Skeletal muscle cell (primary cell): ENCODE measurements at regions not wholly inside any gene's neighbourhood (a gene's known extent, or its start where the extent isn't known, plus 50 kb on each side); places are given as distances from the start of the nearest gene placed in this dataset.
"Not testable (repeated sequence)": the region's sequence is repeated elsewhere in the genome, so short reads cannot be mapped to it uniquely, and the experiment has no call there.

Experiments
- DNase-seq: peaks from one replicate; pipeline ENCODE4 v3.0.0-alpha.2; 2010; ENCODE audit warnings: low read depth
- H3K4me3 ChIP-seq: 2 replicates; pipeline ENCODE4 v1.5.1; 2011; ENCODE audit warnings: low read depth, mild to moderate bottlenecking, control low read depth, low read length, moderate library complexity

- no peak overlapping the region for H3K4me3 ChIP-seq
- no peak for DNase-seq
Measured at GRCh38 chrX:122092360-122092759, 1045.0 kb downstream of the GLUD2 start.

- H3K4me3 ChIP-seq, result no peak overlapping the region
- no peak for DNase-seq
Measured at GRCh38 chrX:122092978-122093377, 1045.6 kb downstream of the GLUD2 start.

- H3K4me3 ChIP-seq, result no peak overlapping the region
- peak; percentile 73 for DNase-seq
Measured at GRCh38 chrX:122094611-122095010, 1047.2 kb downstream of the GLUD2 start.

- no peak overlapping the region for H3K4me3 ChIP-seq
- no peak for DNase-seq
Measured at GRCh38 chrX:122113376-122113775, 1066.0 kb downstream of the GLUD2 start.

GRCh38 chrX:122113896-122114295 is 1066.5 kb downstream of the GLUD2 start:
- no peak for DNase-seq
- no peak overlapping the region for H3K4me3 ChIP-seq

GRCh38 chrX:122115604-122116003 is 1068.2 kb downstream of the GLUD2 start:
- DNase-seq, result no peak

GRCh38 chrX:122119361-122119760 is 1064.7 kb upstream of the GRIA3 start:
- no peak overlapping the region for H3K4me3 ChIP-seq
- DNase-seq, result no peak

More at GRCh38 chrX:122115604-122116003, 1068.2 kb downstream of the GLUD2 start:
- H3K4me3 ChIP-seq, result no peak overlapping the region

- DNase-seq, result no peak
- no peak overlapping the region for H3K4me3 ChIP-seq
Measured at GRCh38 chrX:122122274-122122673, 1061.8 kb upstream of the GRIA3 start.

- no peak overlapping the region for H3K4me3 ChIP-seq
- DNase-seq, result no peak
Measured at GRCh38 chrX:122133478-122133877, 1050.6 kb upstream of the GRIA3 start.

GRCh38 chrX:122134291-122134690 is 1049.8 kb upstream of the GRIA3 start:
- DNase-seq, result no peak
- no peak overlapping the region for H3K4me3 ChIP-seq

- DNase-seq, result no peak
Measured at GRCh38 chrX:122135070-122135469, 1049.0 kb upstream of the GRIA3 start.

GRCh38 chrX:122140219-122140618 is 1043.9 kb upstream of the GRIA3 start:
- not testable (repeated sequence) for DNase-seq, H3K4me3 ChIP-seq

More at GRCh38 chrX:122135070-122135469, 1049.0 kb upstream of the GRIA3 start:
- no peak overlapping the region for H3K4me3 ChIP-seq

GRCh38 chrX:122154019-122154418 is 1030.1 kb upstream of the GRIA3 start:
- H3K4me3 ChIP-seq, result no peak overlapping the region
- no peak for DNase-seq

GRCh38 chrX:122168241-122168640 is 1015.8 kb upstream of the GRIA3 start:
- no peak for DNase-seq
- no peak overlapping the region for H3K4me3 ChIP-seq

GRCh38 chrX:122184791-122185190 is 999.3 kb upstream of the GRIA3 start:
- no peak overlapping the region for H3K4me3 ChIP-seq
- no peak for DNase-seq

- no peak overlapping the region for H3K4me3 ChIP-seq
- DNase-seq, result no peak
Measured at GRCh38 chrX:122187069-122187713, 996.9 kb upstream of the GRIA3 start.

- H3K4me3 ChIP-seq, result no peak overlapping the region
- no peak for DNase-seq
Measured at GRCh38 chrX:122188751-122189150, 995.3 kb upstream of the GRIA3 start.

- H3K4me3 ChIP-seq, result no peak overlapping the region
- DNase-seq, result no peak
Measured at GRCh38 chrX:122196343-122196742, 987.7 kb upstream of the GRIA3 start.

GRCh38 chrX:122203399-122203798 is 980.7 kb upstream of the GRIA3 start:
- no peak overlapping the region for H3K4me3 ChIP-seq
- DNase-seq, result no peak

GRCh38 chrX:122218666-122219065 is 965.4 kb upstream of the GRIA3 start:
- no peak for DNase-seq
- no peak overlapping the region for H3K4me3 ChIP-seq

GRCh38 chrX:122219226-122219625 is 964.9 kb upstream of the GRIA3 start:
- no peak overlapping the region for H3K4me3 ChIP-seq
- DNase-seq, result no peak

GRCh38 chrX:122219735-122220134 is 964.3 kb upstream of the GRIA3 start:
- H3K4me3 ChIP-seq, result no peak overlapping the region
- DNase-seq, result no peak
